ENCODE measurements at regions not wholly inside any gene's neighbourhood (a gene's known extent, or its start where the extent isn't known, plus 50 kb on each side); places are given as distances from the start of the nearest gene placed in this dataset.

GRCh38 chr12:19044430-19044829 is 85.1 kb upstream of the PLEKHA5 start:
- POLR2A ChIA-PET (ENCODE audit: unreplicated experiment), result no interaction called here
- intact Hi-C loops (cut with micrococcal nuclease), result no loop called here
- Histone ChIP-seq H3K4me2 (ENCODE audit: low read depth, low read length) (no peak overlapping the region), H4K91ac (ENCODE audit: insufficient read depth, low read depth, low read length) (no peak overlapping the region), H4K8ac (ENCODE audit: low read depth in 2 of 2, low read length in 2 of 2) (no peak overlapping the region), H3K4ac (ENCODE audit: low read depth, low read length) (no peak overlapping the region), H3K27me3 (ENCODE audit: control insufficient read depth, insufficient read depth, low read length) (no peaks in the 10 kb centered on the region), H3K9me1 (ENCODE audit: insufficient read depth, low read length) (no peaks in the 10 kb centered on the region), H2BK5ac (ENCODE audit: low read depth, low read length, poor library complexity, severe bottlenecking) (no peak overlapping the region), H2AK5ac (ENCODE audit: low read depth, low read length) (no peak overlapping the region), H2AK9ac (replicated peaks; ENCODE audit: low read depth, low read length, poor library complexity) (no peak overlapping the region), H3K18ac (ENCODE audit: low read depth, low read length) (no peak overlapping the region), H3K36me3 (ENCODE audit: control insufficient read depth, insufficient read depth, low read length) (no peaks in the 10 kb centered on the region), H3K14ac (replicated peaks; ENCODE audit: low read depth, low read length) (no peak overlapping the region), H2BK20ac (ENCODE audit: low read depth, low read length) (no peak overlapping the region), H4K20me1 (ENCODE audit: insufficient read depth, low read length) (no peaks in the 10 kb centered on the region), H3K4me3 (ENCODE audit: insufficient read depth, low read depth, low read length) (no peak overlapping the region), H3K23ac (ENCODE audit: low read depth, low read length) (no peak overlapping the region), H3K9me3 (ENCODE audit: control insufficient read depth, insufficient read depth, low read length) (no peaks in the 10 kb centered on the region), H3K4me1 (ENCODE audit: control insufficient read depth, insufficient read depth, low read length) (no peaks in the 10 kb centered on the region), H2BK15ac (ENCODE audit: low read depth, low read length) (no peak overlapping the region), H3K56ac (ENCODE audit: extremely low read depth, insufficient read depth, low read length) (no peak overlapping the region), H3K27ac (ENCODE audit: insufficient read depth, low read length) (no peak overlapping the region), H3K9ac (ENCODE audit: low read depth, low read length) (no peak overlapping the region), H4K5ac (ENCODE audit: low read depth, low read length) (no peak overlapping the region), H2BK120ac (ENCODE audit: low read depth, low read length) (no peak overlapping the region), H2AFZ (replicated peaks; ENCODE audit: low read length, poor library complexity) (no peak overlapping the region), H3K79me1 (ENCODE audit: low read depth in 1 of 2, low read length in 2 of 2) (no peaks in the 10 kb centered on the region)
- BruUV-seq (replicated peaks), result no TSS peak
- CTCF ChIA-PET, result no interaction called here
- in situ Hi-C loops (cut with MboI; ENCODE audit: low sequenced_read_pairs), result no loop called here
- ATAC-seq (ENCODE audit: low read depth), result no peak
- no CpG with 5 or more reads among the region's 3 CpGs for WGBS, 2 experiments (ENCODE audit: extremely low coverage in 2 of 2, insufficient read length in 1 of 2)
- DNase-seq, result no peak
- TF ChIP-seq CTCF (conservative IDR thresholded peaks at IDR 0.05; ENCODE audit: low read depth, low read length), result no peak
- TF ChIP-seq NFE2L2 (IDR thresholded peaks at IDR 0.05; ENCODE audit: low read depth, low read length), result no peak
- TF ChIP-seq CEBPB (IDR thresholded peaks at IDR 0.05; ENCODE audit: low read depth, low read length), result no peak
- dilution Hi-C loops (cut with HindIII; ENCODE audit: low sequenced_read_pairs, unreplicated experiment), result no loop called here

All from IMR-90 (cell line).